GM21423 (cell line): ENCODE measurements at regions not wholly inside any gene's neighbourhood (a gene's known extent, or its start where the extent isn't known, plus 50 kb on each side); places are given as distances from the start of the nearest gene placed in this dataset.

ENCODE experiments used
- ATAC-seq: cut with Tn5 transposase; IDR thresholded peaks from one replicate; pipeline ENCODE4 v1.9.1; 2021; ENCODE audit warnings: mild to moderate bottlenecking, moderate library complexity; ENCODE audit not compliant: unreplicated experiment

DNA sequence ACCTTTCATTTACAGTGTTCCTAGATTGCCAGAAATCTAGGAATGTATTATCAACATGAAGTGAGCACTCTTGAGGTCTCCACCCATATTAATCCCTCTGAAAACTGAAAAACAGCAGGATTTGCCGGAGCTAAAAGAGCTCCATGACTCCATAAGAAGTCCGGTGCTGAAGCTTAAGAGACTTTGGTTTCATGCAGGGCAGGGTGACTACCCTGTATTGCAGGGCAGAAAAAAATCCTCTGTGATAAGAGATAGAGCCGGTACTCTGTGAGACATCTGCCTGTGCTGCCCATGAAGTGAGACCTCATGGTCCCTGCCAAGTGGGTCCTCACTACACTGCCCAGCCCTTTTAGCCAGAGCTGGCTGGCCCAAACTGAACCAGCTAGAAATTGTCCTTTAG, 127.2 kb upstream of the NPY2R start:
- ATAC-seq = no peak

DNA sequence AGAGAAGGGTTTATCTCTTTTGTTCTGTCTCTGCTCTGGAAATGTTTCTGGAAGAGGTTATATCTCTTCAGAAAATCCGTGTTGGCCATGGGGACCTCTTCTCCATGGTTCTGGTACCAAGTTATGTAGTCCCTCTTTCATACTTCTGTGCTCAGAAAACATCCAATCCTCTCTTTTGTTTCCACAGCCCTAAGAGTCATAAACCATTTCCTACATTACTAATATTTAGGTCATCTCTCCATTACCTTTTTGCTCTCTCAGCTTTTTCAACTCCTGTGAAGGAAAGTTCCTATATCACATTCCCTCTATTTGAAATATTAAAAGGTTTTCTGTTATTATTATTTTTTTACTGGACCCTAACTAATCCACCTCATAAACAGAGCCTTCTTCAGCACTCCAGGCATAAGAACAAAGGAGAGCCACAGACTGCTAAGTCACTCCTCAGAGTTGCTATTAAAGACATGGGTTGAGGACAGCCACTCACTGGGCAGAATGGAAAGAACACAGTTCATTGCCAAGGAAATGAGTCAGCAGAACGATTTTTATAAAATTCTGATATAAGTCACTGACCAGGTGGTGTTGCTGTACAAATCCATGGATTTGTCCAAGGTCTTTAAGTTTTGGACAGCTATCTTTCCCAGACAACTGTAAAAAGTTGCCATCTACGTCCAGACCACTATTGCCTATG, 122.4 kb upstream of the NPY2R start:
- ATAC-seq = no peak

DNA sequence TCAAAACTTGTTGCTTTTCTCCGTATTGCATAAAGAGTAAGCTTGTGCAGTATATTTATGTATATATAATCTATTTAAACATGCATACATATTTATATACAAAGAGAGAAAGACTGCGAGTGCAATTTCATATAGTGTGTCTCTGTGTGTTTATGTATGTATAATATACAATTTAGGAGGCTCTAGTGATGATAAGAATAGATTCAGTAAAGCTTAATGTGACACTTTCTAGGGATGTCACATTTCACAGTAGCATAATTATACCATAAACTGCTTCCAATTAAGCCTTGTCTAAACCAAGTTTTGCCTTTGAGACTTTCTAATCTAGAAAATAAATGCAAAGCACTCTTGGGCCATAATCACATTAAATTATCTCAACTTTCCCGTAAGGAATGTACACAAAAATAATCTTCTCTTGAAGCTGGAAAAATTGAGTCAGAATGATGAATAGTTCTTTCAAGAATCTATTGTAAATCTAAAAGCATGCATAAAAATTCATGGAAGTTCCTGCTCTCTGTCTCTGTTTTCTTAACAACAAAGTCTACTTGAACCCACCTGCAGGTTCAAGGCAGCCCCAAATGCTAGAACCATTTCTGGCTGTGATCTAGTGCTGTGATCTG, 114.1 kb upstream of the NPY2R start:
- no peak for ATAC-seq

DNA sequence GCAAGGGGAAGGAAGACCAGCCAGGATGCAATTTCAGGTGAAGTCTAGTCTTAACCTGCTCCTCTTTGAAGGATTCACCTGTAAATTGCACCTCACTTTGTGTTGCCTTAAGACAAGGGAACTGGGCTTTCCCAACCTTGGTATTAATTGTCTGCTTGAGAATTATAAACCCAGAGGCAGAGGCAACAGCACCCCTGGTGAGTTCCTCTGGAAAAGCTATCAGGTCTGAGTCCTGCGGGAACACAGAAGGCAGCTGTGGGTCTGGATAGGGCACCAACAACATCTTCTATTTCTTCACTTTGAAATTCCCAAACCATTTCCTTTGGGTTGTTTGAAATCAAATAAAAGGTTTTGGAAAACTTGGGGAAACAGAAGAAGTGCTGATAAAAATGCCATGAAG, 109.2 kb upstream of the NPY2R start:
- ATAC-seq = no peak

DNA sequence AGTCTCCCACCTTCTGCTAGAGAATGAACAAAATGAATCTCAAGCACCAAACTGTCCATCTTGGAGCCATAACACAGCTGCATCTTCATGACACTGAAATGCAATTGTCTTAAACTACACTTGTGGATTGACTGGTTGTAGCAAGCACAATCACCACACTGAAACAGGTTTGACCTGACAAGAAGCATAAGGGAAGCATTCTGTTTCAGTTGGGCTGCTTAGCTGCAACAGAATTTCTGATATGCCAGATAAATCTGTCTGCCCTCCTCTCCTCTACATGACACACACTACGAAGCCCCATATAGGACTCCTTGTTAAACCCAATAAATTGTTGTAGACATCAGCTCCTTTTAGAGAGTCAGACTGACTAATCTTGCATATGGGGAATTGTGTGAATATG, 101.8 kb upstream of the NPY2R start:
- no peak for ATAC-seq

DNA sequence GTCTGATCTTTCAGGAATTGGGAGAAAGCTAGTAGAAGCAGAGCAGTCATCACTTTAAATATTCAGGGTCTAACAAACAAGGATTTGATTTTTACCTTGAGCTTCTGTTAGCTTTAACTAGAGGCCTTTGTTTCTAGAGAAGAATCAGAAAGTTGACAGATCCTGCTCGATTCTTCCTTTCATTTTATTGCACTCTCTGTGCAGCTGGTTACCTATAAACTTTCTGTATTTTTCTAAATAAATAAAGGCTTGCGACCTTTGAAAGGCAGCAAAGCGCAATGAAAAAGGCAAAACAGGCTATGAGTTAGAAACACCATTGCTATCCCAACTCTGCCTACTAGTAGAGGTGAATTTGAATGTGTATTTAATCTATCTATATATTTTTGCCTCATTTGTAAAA, 101.4 kb upstream of the NPY2R start:
- ATAC-seq = no peak

DNA sequence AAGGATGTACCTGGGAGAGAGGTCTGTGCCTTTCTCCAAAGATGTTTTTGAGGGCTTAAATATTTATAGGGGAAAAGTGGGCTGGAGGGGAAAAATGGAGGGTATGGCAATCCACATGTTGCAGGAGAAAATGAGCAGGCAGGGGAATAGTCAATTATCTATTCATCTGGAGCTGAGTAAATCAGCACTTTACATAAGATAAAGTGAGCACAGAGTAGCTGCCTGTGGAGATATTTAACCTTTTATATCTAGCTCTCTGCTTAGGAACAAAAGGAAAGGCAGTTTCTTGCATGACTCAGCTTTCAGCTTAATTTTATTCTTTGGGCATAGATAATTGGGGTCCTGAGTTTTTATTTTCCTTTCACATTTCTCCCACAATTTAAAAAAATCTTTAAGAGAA, 93.6 kb upstream of the NPY2R start:
- ATAC-seq = no peak

DNA sequence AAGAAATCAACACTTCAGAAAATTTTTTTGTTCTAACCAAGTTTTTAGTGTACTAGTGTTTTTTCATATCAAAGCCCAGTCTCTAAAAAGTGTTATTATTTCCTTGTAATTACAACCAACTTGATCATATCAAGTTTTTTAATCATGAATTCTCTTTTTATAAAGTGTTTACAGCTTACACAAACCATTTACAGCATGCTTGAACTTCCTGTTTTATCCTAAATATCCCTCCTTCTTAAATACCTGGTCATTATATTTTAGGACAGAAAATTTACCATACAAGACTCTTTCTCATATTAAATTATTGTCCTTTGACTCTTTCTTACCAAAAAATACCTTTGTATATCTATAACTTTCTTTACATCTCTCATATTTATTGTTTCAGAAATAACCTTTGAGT, 89.4 kb upstream of the NPY2R start:
- no peak for ATAC-seq

DNA sequence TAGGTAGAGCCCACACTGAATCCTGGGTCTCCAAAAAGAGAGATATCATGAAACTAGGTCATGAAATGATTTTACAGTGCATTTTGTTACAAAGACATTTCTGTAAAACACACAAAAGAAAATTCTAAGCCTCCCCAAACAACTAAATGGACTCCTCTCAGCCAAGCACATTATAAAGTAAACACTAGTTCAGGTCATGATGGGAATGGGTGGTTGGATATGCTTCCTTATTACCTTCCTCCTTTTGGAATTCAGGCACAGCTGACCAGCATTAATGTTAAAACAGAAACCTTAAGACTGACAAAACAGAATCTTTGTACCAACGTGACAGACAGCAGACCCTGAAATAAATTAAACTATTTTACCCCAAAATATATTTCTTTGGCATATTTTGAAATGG, 87.9 kb upstream of the NPY2R start:
- no peak for ATAC-seq

DNA sequence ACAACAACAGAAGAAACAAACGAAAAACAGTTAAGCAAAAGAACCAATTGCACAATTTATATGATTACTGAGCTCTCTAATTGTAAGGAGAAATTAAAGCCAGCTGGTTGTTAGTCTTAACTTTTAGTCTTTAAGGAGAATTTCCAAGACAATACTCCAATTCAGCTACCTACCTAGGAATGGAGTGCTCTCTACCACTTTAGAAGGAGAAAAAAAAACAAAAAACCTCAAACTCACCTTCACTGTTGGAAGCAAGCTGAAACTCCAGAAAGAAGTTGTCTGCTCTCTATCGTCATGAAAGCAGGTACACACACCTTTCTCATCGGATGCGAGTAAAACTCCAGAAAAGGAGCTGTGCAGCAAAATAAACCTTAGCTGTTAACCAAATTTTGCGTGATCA, 86.1 kb upstream of the NPY2R start:
- ATAC-seq = no peak

DNA sequence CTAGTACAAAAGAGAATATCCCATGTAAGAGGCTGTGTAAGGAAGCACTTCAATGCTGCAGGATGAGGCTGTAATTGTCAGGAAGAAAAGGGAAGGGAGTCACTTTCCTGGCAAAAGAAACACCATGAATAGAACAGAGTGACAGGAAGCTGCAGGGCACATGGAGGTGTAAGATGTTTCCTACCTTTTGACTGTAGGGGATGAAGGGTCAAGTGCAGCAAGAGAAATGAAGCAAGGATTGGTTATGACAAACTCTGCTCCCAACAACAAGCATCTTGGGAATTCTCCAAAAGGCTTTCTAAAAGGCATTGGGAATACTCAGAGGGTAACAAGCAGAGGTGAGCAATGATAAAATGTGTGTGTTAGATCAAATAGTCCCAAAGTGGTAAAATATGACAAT, 74.3 kb upstream of the NPY2R start:
- ATAC-seq = no peak

DNA sequence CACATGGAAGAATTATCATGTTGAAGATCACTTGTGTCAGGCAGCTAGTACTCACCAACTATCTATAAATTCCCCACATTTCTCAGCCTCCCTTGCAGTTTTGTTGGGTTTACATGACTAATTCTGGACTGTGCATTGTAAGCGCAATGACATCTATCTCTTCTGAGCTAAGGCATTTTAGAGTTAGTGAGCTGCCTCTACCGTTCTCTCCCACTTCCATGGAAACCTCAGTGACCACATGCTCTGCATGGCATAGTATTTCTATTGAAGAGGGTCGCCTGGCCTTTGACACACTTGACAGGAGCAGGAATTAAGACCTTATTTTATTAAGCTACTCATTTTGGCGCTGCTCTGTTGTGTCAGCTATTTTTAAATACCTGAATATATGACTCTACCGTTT, 67.5 kb upstream of the NPY2R start:
- no peak for ATAC-seq

DNA sequence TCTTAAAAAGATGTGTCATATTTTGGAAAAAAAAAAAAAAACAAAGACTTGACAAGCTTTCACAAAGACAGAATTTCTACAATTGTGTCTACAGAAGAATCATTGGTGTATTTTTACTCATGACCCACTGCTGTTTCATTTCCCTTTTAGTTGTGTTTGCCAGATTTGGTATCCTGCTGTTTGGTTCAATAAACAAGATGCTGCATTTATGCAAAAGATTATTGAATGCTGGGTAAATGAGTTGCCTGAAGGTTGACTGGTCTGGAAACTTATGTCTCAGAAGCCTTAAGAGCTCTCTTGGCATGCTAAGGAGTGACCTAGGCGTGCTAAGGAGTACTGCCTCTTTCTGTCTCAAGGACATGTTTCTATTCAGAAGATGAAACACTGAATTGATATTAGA, 64.9 kb upstream of the NPY2R start:
- ATAC-seq = no peak
